GM19035 (cell line): ENCODE measurements at regions not wholly inside any gene's neighbourhood (a gene's known extent, or its start where the extent isn't known, plus 50 kb on each side); places are given as distances from the start of the nearest gene placed in this dataset.
A peak's percentile ranks its signal among the peaks of the same experiment; 100 is the strongest.
"Not testable (repeated sequence)": the region's sequence is repeated elsewhere in the genome, so short reads cannot be mapped to it uniquely, and the experiment has no call there.

ENCODE experiments used
- ATAC-seq: cut with Tn5 transposase; IDR thresholded peaks from one replicate; pipeline ENCODE4 v1.9.1; 2021; ENCODE audit not compliant: unreplicated experiment

- not testable (repeated sequence) for ATAC-seq
Observed at GRCh38 chr21:25531538-25532250, 75.6 kb downstream of the MRPL39 start.

GRCh38 chr21:25528515-25528914, 78.8 kb downstream of the MRPL39 start:
- no peak for ATAC-seq

- ATAC-seq = no peak
Observed at GRCh38 chr21:25518491-25518911, 88.8 kb downstream of the MRPL39 start.

DNA sequence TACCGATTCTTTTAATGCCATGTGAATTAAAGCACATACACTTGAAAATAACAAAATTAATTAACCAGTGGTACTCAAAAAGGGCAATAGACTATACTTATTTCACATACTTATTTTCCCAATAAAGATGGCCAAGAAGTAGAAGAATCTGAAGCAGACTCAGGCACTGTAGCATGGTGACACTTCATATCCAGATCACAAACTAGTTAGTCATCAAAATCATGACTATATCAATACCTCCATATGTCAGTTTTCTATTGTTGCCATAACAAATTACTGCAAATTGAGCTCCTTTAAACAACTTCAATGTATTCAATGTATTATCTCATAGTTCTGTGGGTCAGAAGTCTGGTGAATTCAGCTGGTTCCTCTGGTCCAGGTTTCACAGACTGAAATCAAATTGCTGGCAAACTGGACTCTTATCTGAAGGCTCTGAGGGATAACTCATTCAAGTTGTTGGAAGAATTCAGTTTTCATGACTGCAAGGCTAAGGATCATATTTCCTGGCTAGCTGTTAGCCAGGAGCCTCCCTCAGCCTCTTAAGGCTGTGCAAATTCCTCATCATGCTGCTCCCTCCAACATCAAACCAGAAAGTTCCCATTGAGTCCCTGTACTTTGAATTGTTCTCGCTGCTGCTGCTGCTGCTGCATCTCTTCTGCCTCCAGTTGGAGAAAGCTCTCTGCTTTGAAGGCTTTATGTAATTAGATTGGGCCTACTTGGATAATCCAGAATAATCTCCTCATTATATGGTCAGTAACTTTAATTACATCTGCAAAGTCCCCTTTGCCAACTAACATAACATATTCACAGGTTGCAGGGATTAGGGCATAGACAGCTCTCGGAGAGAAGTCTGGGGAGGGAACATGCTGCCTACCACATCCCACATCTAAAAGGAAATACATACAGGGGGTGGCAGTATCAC, 91.5 kb downstream of the MRPL39 start:
- no peak for ATAC-seq

DNA sequence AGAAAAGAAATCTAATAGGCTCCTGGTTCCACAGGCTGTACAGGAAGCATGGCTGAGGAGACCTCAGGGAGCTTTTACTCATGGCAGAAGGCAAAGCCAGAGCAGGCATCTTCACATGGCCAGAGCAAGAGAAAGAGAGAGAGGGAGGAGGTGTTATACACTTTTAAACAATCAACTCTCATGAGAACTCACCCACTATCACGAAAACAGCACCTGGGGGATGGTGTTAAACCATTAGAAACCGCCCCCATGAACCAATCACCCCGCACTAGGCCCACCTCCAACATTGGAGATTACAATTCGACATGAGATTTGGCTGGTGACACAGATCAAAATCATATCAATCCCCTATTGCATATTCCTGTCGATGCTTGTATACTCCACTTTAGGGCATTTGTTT, 93.5 kb downstream of the MRPL39 start:
- no peak for ATAC-seq

DNA sequence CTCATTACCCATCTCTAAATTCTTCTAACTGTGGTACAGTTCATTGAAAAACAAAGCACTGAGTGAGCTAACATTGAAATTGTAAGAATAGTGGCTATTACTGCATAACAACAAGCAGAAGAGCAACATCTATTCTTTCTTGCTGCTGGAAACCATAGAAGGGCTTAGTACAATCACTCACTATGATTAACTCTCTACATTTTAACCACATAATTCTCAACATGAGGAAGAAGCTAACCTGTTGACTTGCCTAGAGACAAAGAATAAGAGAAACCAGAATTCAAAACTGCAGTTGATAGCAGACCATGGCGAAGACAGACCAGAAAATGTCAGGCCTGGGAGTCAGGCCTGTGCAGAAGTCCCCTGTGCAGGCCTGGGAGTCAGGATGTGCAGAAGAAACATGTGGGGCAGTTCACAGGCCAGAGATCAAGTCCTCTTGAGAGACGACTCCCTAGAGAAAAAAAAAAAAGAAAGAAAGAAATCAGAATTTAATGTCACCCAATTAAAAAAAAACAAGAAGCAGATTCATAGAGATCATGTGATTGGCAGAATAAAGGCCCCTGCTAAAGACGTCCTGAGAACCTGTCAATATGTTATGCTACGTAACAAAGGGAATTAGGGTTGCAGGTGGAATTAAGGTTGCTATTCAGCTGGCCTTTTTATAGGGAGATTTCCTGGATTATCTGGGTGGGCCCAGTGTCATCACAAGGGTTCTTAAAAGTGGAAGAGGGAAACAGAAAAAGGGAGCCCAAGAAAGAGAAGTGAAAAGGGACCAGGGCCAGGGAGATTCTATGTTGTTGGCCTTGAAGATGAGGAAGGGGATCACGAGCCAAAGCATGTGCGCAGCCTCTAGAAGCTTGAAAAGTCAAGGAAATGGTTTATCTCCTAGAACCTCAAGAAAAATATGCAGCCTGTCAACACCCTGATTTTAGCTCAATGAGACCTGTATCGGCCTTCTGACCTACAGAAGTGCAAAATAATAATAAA, 94.9 kb downstream of the MRPL39 start:
- no peak for ATAC-seq

DNA sequence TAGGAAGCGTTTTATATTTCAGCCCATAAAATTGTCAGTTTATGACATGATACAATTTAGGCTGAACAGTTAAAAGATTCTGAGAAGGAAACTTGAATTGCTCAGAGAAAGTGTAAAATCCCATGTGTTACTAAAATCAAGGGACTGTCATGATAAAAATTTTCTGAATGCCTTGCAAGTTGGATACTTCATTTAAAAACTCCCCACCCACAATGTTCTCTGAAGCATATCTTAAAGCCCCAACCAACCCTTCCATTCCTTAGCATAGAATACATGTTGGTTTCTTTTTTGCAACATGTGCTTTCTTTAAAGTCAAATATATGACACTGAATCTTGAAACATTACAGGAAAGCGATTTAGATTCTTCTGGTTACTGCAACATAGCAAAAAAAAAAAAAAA, 97.4 kb downstream of the MRPL39 start:
- peak; percentile 64 for ATAC-seq

- no peak for ATAC-seq
Observed at GRCh38 chr21:25508364-25508763, 98.9 kb downstream of the MRPL39 start.

DNA sequence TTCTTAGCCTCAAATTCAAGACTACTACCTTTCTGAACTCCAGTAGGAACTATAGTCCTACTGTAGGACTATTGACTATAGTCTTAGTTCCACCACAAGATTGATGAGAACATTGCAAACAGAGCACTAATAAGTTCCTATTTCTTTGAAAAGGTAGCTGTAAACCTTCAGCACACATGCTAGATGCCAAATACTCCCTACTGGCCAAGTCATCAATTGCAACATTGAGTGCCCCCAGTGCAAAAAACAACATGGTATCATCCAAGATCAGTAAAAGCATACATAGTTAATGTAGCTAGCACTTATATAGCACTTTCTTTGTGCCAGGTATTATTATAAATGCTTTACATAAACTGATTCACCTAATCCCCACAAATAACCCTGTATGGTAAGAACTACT, 99.8 kb downstream of the MRPL39 start:
- ATAC-seq = peak; percentile 62

GRCh38 chr21:25506887-25507286, 100.4 kb downstream of the MRPL39 start:
- no peak for ATAC-seq

GRCh38 chr21:25506261-25506660, 101.0 kb downstream of the MRPL39 start:
- no peak for ATAC-seq

DNA sequence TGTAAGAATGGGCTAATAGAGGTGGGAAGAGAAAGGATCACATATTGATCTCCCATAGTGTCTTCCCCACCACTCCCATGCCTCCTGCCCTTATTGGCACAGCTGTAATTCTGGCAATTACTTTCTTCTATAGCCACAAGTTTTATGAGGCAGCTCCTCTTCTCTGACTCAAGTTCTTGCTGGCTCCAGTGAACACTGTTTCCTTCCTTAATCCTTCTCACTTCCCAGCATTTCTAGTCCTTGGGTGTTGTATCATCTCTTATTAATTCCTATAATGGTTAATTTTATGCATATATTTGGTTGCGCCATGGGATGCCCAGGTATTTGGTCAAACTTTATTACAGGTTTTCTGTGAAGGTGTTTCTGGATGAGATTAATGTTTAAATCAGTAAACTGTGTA, 103.3 kb downstream of the MRPL39 start:
- ATAC-seq = no peak

DNA sequence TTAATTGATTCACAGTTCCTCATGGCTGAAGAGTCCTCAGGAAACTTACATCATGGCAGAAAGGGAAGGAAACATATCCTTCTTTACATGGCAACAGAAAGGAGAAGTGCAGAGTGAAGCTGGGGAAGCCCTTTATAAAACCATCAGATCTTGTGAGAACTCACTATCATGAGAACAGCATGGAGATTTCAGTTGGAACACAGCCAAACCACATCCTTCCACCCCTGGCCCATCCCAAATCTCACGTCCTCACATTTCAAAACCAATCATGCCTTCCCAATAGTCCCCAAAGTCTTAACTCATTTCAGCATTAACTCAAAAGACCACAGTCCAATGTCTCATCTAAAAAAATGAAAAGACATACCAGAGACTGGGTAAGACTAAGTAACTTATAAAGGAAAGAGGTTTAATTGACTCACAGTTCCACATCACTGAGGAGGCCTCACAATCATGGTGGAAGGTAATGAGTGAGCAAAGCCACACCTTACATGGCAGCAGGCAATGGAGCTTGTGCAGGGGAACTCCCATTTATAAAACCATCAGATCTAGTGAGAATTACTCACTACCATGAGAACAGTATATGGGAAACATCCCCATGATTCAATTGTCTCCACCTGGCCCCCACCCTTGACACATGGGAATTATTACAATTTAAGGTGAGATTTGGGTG, 105.2 kb downstream of the MRPL39 start:
- peak; percentile 41 for ATAC-seq

- peak; percentile 23 for ATAC-seq
Observed at GRCh38 chr21:25501462-25501861, 105.8 kb downstream of the MRPL39 start.

DNA sequence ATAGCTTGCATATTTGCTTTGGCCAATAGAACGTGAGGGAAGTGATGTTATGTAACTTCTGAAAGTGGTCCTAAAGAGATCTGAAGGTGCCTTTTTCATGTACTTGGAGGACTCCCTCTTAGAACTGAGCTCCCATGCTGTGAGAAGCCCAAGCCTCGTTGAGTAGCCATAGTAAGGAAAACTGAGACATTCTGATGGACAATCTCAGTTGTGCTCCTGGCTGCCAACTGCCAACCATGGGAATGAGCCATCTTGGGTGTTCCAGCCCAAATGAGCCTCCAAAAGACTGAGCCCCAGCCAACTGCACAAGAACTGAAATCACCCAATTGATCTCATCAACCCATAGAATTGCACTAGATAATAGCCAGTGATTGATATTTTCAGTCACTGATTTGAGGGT, 106.7 kb downstream of the MRPL39 start:
- ATAC-seq = no peak

- ATAC-seq = no peak
Observed at GRCh38 chr21:25496825-25497482, 110.3 kb downstream of the MRPL39 start.

- ATAC-seq = no peak
Observed at GRCh38 chr21:25494804-25495203, 112.5 kb downstream of the MRPL39 start.

DNA sequence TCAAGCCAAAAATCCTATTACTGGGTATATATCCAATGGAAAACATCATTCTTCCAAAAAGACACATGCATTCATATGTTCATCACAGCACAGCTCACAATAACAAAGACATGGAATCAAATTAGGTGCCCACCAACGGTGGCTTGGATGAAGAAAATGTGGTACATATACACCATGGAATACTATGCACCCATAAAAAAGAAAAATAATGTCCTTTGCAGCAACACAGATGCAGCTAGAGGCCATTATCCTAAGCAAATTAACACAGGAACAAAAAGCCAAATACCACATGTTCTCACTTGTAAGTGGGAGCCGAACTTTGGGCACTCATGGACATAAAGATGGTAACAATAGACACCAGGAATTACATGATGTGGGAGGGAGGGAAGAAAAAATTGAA, 113.6 kb downstream of the MRPL39 start:
- no peak for ATAC-seq

GRCh38 chr21:25491267-25491666, 116.0 kb downstream of the MRPL39 start:
- no peak for ATAC-seq

DNA sequence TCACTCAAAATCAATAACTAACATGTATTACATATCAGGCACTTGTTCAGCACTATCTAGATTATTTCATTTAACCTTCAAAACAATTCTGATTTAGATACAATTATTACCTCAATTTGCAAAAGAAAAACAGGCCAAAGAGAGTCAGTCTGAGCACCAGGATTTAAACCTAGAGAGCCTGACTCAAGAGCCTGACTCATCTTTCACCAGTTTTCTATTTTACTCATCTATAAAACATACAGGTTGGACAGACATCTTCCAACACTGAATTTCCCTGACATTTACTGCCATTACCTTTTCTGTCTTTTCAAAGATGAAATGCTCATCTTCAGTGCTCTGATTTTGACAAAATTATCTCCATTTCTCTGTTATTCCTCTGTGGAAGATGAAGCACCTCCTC, 116.5 kb downstream of the MRPL39 start:
- ATAC-seq = no peak
